Loucy (cell line): ENCODE measurements at regions not wholly inside any gene's neighbourhood (a gene's known extent, or its start where the extent isn't known, plus 50 kb on each side); places are given as distances from the start of the nearest gene placed in this dataset.

ENCODE experiments used
- H2AFZ ChIP-seq: fragments of 200-600 bp; sonication (generic); 2 replicates; pipeline ENCODE4 v1.6.0; 2016; ENCODE audit warnings: antibody characterized with exemption, mild to moderate bottlenecking, low read length, moderate library complexity
- H3F3A ChIP-seq: fragments of 200-600 bp; 2 replicates; pipeline ENCODE4 v1.6.0; 2016; ENCODE audit warnings: antibody characterized with exemption, low read depth, mild to moderate bottlenecking
- H3K27me3 ChIP-seq: fragments of 200-600 bp; sonication (generic); 2 replicates; pipeline ENCODE4 v1.6.1; 2014; ENCODE audit warnings: low read length, mild to moderate bottlenecking; ENCODE audit not compliant: insufficient read depth, poor library complexity, severe bottlenecking
- H3K36me3 ChIP-seq: fragments of 200-600 bp; sonication (generic); 2 replicates; pipeline ENCODE4 v1.6.1; 2016; ENCODE audit warnings: low read length; ENCODE audit not compliant: insufficient read depth
- H3K4me1 ChIP-seq: fragments of 200-600 bp; sonication (generic); 2 replicates; pipeline ENCODE4 v1.5.1; 2014; ENCODE audit warnings: low read length, mild to moderate bottlenecking; ENCODE audit not compliant: insufficient read depth, poor library complexity, severe bottlenecking
- H3K4me2 ChIP-seq: fragments of 200-600 bp; sonication (generic); 2 replicates; pipeline ENCODE4 v1.6.0; 2014; ENCODE audit warnings: antibody characterized with exemption, low read length, low read depth, mild to moderate bottlenecking; ENCODE audit not compliant: poor library complexity, severe bottlenecking
- H3K4me3 ChIP-seq: fragments of 200-600 bp; sonication (generic); 2 replicates; pipeline ENCODE4 v1.5.1; 2014; ENCODE audit warnings: low read length, mild to moderate bottlenecking, mixed read lengths; ENCODE audit not compliant: poor library complexity, severe bottlenecking
- H3K79me2 ChIP-seq: fragments of 200-600 bp; sonication (generic); 2 replicates; pipeline ENCODE4 v1.6.1; 2014; ENCODE audit warnings: low read length; ENCODE audit not compliant: insufficient read depth
- H3K9ac ChIP-seq: fragments of 200-600 bp; sonication (generic); 2 replicates; pipeline ENCODE4 v1.6.0; 2014; ENCODE audit warnings: mild to moderate bottlenecking, low read depth, low read length, moderate library complexity; ENCODE audit not compliant: poor library complexity, severe bottlenecking
- H3K9me2 ChIP-seq: fragments of 200-600 bp; sonication (generic); replicated peaks from 2 replicates; pipeline ENCODE4 v1.6.1; 2016; ENCODE audit warnings: low read depth, low read length, mixed read lengths
- H3K9me3 ChIP-seq: fragments of 200-600 bp; sonication (generic); 2 replicates; pipeline ENCODE4 v1.6.1; 2014; ENCODE audit warnings: mild to moderate bottlenecking, antibody characterized with exemption, low read length, low read depth; ENCODE audit not compliant: insufficient read depth
- H4K20me1 ChIP-seq: fragments of 200-600 bp; sonication (generic); 2 replicates; pipeline ENCODE4 v1.6.0; 2014; ENCODE audit warnings: antibody characterized with exemption, low read length, mild to moderate bottlenecking; ENCODE audit not compliant: insufficient read depth, poor library complexity, severe bottlenecking
- EZH2phosphoT487 ChIP-seq: fragments of 200-600 bp; IDR thresholded peaks from 2 replicates; pipeline ENCODE4 v1.6.1; 2018; ENCODE audit warnings: antibody characterized with exemption, mild to moderate bottlenecking, moderate library complexity, borderline replicate concordance
- TF ChIP-seq, protein P1 (sequence below): fragments of 200-600 bp; sonication (generic); conservative IDR thresholded peaks from 2 replicates; pipeline ENCODE4 v1.5.1; 2014; ENCODE audit warnings: mild to moderate bottlenecking, antibody characterized with exemption, low read length

DNA sequence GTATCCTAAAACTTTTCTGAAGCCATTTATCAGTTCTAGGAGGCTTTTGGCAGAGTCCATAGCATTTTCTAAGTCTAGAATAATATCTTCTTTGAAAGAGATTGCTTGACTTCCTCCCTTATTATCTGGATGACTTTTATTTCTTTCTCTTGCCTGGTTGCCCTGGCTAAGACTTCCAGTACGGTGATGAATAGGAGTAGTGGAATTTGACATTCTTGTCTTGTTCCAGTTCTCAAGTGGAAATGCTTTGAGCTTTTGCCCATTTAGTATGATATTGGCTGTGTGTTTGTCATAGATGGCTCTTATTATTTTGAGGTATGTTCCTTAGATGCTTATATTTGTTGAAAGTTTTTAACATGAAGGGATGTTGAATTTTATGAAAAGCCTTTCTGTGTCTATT is 1647.9 kb downstream of the PLA2G4A start:
- Histone ChIP-seq H3K4me3 (no peak overlapping the region), H3K4me2 (no peak overlapping the region), H3K79me2 (no peaks in the 10 kb centered on the region), H3K9me3 (no peaks in the 10 kb centered on the region), H3F3A (no peaks in the 10 kb centered on the region), H3K27me3 (no peaks in the 10 kb centered on the region), H3K9me2 (no peaks in the 10 kb centered on the region), H3K9ac (no peak overlapping the region), H2AFZ (no peak overlapping the region), H3K4me1 (no peaks in the 10 kb centered on the region), H3K36me3 (no peaks in the 10 kb centered on the region), H4K20me1 (no peaks in the 10 kb centered on the region)
- no peak for TF ChIP-seq EZH2phosphoT487
- TF ChIP-seq, protein P1, sequence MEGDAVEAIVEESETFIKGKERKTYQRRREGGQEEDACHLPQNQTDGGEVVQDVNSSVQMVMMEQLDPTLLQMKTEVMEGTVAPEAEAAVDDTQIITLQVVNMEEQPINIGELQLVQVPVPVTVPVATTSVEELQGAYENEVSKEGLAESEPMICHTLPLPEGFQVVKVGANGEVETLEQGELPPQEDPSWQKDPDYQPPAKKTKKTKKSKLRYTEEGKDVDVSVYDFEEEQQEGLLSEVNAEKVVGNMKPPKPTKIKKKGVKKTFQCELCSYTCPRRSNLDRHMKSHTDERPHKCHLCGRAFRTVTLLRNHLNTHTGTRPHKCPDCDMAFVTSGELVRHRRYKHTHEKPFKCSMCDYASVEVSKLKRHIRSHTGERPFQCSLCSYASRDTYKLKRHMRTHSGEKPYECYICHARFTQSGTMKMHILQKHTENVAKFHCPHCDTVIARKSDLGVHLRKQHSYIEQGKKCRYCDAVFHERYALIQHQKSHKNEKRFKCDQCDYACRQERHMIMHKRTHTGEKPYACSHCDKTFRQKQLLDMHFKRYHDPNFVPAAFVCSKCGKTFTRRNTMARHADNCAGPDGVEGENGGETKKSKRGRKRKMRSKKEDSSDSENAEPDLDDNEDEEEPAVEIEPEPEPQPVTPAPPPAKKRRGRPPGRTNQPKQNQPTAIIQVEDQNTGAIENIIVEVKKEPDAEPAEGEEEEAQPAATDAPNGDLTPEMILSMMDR: no peak

DNA sequence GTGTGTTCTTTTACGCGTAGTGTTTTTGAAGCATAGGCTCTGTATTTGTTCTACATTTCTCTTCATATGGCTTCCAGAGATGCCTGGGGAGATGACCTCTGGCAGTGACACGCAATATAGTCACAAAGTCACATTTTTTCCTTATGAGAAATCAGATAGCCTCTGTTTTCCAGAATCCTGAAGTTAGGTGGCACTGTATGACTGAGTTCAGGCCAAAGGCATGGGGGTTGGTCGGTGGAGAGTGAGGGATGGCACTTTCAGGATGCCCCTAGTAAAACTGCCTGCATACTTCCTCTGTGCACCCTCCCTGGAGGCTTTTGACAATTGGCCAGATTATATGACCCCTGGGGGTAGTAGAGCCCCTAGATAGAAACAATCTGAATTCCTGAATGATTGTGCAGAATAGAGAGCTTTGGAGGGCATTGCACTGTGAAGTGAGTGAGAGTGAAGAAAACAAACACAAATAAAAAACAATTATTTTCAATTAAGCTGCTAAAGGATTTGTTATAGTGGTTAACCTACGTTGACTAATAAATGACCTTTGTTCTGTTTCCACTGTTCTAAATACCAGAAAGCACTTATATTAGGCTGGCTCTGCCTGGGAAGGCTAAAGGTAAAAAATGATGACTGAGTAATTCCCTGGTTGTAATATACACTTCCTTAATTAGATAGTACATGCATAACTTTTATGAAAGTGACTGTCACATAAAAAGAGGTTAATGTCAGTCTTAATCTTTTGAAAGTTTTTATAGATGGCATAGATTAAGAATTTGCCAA is 1660.8 kb downstream of the PLA2G4A start:
- no peaks in the 10 kb centered on the region for H3F3A ChIP-seq
- no peak overlapping the region for H2AFZ ChIP-seq
- TF ChIP-seq, protein P1: no peak
- TF ChIP-seq EZH2phosphoT487: no peak
- H3K4me2 ChIP-seq: no peak overlapping the region
- H4K20me1 ChIP-seq: no peaks in the 10 kb centered on the region
- H3K4me3 ChIP-seq: no peak overlapping the region
- no peaks in the 10 kb centered on the region for H3K9me3 ChIP-seq
- H3K27me3 ChIP-seq: no peaks in the 10 kb centered on the region
- no peaks in the 10 kb centered on the region for H3K4me1 ChIP-seq
- H3K79me2 ChIP-seq: no peaks in the 10 kb centered on the region
- no peak overlapping the region for H3K9ac ChIP-seq
- H3K9me2 ChIP-seq: no peaks in the 10 kb centered on the region
- no peaks in the 10 kb centered on the region for H3K36me3 ChIP-seq

DNA sequence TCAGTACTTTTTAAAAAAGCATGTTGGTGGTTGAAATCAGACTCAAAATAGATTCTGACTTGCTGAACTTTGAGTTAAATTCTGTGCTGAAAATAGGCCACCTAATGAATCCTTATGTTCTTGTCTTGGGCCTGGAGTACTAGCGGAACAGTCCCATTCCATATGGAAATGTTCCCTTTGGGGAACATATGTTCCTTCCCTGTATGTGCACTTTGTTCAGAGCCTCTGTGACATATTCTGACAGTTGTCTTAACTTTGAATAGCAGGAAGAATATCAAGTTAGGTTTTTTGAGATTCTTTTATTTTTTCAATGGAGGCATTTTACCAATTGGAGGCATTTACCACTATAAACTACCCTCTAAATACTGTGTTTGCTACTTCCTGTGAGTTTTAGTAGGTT is 1667.8 kb downstream of the PLA2G4A start:
- Histone ChIP-seq H3K4me2 (no peak overlapping the region), H3K79me2 (no peaks in the 10 kb centered on the region), H3K9ac (no peak overlapping the region), H3K9me3 (no peaks in the 10 kb centered on the region), H2AFZ (no peak overlapping the region), H3K36me3 (no peaks in the 10 kb centered on the region), H3K4me3 (no peak overlapping the region), H3F3A (no peaks in the 10 kb centered on the region), H3K4me1 (no peaks in the 10 kb centered on the region), H3K27me3 (no peaks in the 10 kb centered on the region), H3K9me2 (no peaks in the 10 kb centered on the region), H4K20me1 (no peaks in the 10 kb centered on the region)
- TF ChIP-seq, protein P1: no peak
- no peak for TF ChIP-seq EZH2phosphoT487
